ENCODE measurements at regions not wholly inside any gene's neighbourhood (a gene's known extent, or its start where the extent isn't known, plus 50 kb on each side); places are given as distances from the start of the nearest gene placed in this dataset.

DNA sequence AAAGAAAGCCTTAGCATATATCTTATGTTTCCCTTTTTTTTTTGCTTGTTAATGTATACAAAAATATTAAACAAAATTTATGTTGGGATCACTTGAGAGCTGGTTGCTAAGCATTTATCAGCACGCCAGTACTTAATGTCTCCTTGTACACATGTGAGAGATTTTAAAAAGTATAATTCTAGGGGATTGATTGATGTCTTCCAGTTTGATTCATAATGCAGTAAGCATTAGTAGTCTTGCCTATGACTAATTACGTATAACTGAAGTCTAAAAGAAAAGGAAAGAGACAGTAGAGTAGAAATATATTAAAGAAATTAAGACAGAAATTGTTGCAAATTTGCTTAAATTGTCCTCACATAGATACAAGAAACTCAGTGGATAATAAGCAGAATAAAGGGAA is 1630.4 kb upstream of the B3GALT2 start (continued):
- TF ChIP-seq FOSL1 (IDR thresholded peaks at IDR 0.05; ENCODE audit: low read depth) (no peak), ELF1 (IDR thresholded peaks at IDR 0.05; ENCODE audit: borderline replicate concordance, low read depth) (no peak)

DNA sequence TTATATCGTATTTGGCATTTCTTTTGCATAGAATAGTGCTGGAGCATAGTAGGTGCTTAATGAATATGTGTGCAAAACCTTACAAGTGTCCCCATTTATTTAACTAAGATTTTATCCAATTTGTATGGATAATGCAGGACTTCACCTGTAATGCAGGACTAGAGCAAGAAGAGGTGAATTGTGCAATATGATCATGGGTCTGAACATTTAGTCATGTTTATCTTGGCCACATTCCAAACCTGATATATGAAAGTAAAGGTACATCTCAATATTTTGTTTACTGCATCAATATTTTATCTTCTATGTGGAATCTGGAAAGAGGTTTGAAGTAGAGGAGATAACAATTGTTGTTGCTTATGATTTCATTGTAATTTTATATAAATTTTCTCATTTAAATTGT is 1626.7 kb upstream of the B3GALT2 start:
- BruUV-seq (replicated peaks), result no TSS peak
- H3K9ac ChIP-seq (ENCODE audit: low read length), result no peak overlapping the region
- no peaks in the 10 kb centered on the region for H3K9me3 ChIP-seq (ENCODE audit: control insufficient read depth in 1 of 2, insufficient read depth in 1 of 2, low read depth in 1 of 2, low read length in 2 of 2)
- H3K4me2 ChIP-seq (ENCODE audit: low read length), result no peak overlapping the region
- ChIA-PET RAD21 (ENCODE audit: low non-redundant PET in 1 of 2, low total read pairs in 2 of 2, uncharacterized antibody in 2 of 2, unreplicated experiment in 2 of 2) (no interaction called here), CTCF (no interaction called here), POLR2A (no interaction called here)
- no peak overlapping the region for H3K27ac ChIP-seq (ENCODE audit: low read depth, low read length)
- H2AFZ ChIP-seq (ENCODE audit: low read depth, low read length, poor library complexity, severe bottlenecking), result no peak overlapping the region
- no peaks in the 10 kb centered on the region for H3K4me1 ChIP-seq (ENCODE audit: control insufficient read depth in 1 of 2, insufficient read depth in 2 of 2, low read length in 2 of 2)
- no peaks in the 10 kb centered on the region for H3K36me3 ChIP-seq (ENCODE audit: control insufficient read depth in 1 of 2, insufficient read depth in 2 of 2, low read length in 2 of 2)
- H3K27me3 ChIP-seq (ENCODE audit: insufficient read depth, low read length), result no peaks in the 10 kb centered on the region
- intact Hi-C loops (cut with micrococcal nuclease), result no loop called here
- H3K79me2 ChIP-seq (ENCODE audit: insufficient read depth, low read length), result no peaks in the 10 kb centered on the region
- H3K4me3 ChIP-seq (replicated peaks in 1 of 2; ENCODE audit: low read depth in 1 of 2, low read length in 2 of 2), result no peak overlapping the region
- H3K9me2 ChIP-seq (ENCODE audit: insufficient read depth), result no peaks in the 10 kb centered on the region
- DNase-seq (ENCODE audit: low read depth, low spot score) (no peak), ATAC-seq (no peak)
- no peak for TF ChIP-seq RAD21 (IDR thresholded peaks at IDR 0.05; ENCODE audit: low read depth)
- TF ChIP-seq, protein P1, sequence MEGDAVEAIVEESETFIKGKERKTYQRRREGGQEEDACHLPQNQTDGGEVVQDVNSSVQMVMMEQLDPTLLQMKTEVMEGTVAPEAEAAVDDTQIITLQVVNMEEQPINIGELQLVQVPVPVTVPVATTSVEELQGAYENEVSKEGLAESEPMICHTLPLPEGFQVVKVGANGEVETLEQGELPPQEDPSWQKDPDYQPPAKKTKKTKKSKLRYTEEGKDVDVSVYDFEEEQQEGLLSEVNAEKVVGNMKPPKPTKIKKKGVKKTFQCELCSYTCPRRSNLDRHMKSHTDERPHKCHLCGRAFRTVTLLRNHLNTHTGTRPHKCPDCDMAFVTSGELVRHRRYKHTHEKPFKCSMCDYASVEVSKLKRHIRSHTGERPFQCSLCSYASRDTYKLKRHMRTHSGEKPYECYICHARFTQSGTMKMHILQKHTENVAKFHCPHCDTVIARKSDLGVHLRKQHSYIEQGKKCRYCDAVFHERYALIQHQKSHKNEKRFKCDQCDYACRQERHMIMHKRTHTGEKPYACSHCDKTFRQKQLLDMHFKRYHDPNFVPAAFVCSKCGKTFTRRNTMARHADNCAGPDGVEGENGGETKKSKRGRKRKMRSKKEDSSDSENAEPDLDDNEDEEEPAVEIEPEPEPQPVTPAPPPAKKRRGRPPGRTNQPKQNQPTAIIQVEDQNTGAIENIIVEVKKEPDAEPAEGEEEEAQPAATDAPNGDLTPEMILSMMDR (IDR thresholded peaks at IDR 0.05 in 2 of 3, conservative IDR thresholded peaks at IDR 0.05 in 1 of 3; ENCODE audit: borderline replicate concordance in 1 of 3, insufficient read depth in 1 of 3, low read depth in 2 of 3, low read length in 2 of 3), result no peak
- TF ChIP-seq POLR2AphosphoS5 (IDR thresholded peaks at IDR 0.05; ENCODE audit: low read depth, low read length), result no peak
- peak; percentile 37; the same call in 1 of the 2 replicates for TF ChIP-seq CEBPB (IDR thresholded peaks at IDR 0.05; ENCODE audit: low read depth)
- H4K20me1 ChIP-seq (ENCODE audit: insufficient read depth), result no peaks in the 10 kb centered on the region

DNA sequence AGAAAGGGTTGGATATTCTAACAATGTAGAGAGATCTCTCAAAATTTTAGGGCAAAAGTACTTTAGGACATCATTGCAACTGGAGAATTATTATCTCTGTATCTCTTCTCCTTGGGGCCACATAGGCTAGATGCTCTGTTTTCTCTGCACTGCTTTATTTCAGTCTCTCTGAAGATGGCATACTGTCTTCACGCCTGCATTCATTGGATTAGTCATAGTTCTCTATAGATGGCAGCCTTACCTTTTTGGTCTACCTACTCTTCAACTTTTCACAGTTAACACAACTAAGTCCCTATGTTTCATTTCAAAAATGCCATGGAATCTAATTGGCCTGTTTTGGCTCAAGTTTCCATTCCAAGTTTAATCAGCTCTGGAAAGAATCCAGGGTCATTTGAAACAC is 1623.3 kb upstream of the B3GALT2 start:
- Histone ChIP-seq H3K27ac (ENCODE audit: low read depth, low read length) (no peak overlapping the region), H3K9me2 (ENCODE audit: insufficient read depth) (no peaks in the 10 kb centered on the region), H3K27me3 (ENCODE audit: insufficient read depth, low read length) (no peaks in the 10 kb centered on the region), H4K20me1 (ENCODE audit: insufficient read depth) (no peaks in the 10 kb centered on the region), H3K79me2 (ENCODE audit: insufficient read depth, low read length) (no peaks in the 10 kb centered on the region), H3K9me3 (ENCODE audit: control insufficient read depth in 1 of 2, insufficient read depth in 1 of 2, low read depth in 1 of 2, low read length in 2 of 2) (no peaks in the 10 kb centered on the region), H3K4me1 (ENCODE audit: control insufficient read depth in 1 of 2, insufficient read depth in 2 of 2, low read length in 2 of 2) (no peaks in the 10 kb centered on the region), H3K4me2 (ENCODE audit: low read length) (no peak overlapping the region), H2AFZ (ENCODE audit: low read depth, low read length, poor library complexity, severe bottlenecking) (no peak overlapping the region), H3K36me3 (ENCODE audit: control insufficient read depth in 1 of 2, insufficient read depth in 2 of 2, low read length in 2 of 2) (no peaks in the 10 kb centered on the region), H3K4me3 (replicated peaks in 1 of 2; ENCODE audit: low read depth in 1 of 2, low read length in 2 of 2) (no peak overlapping the region), H3K9ac (ENCODE audit: low read length) (no peak overlapping the region)
- intact Hi-C loops (cut with micrococcal nuclease), result no loop called here
- DNase-seq (ENCODE audit: low read depth, low spot score), result no peak
- TF ChIP-seq YY1 (IDR thresholded peaks at IDR 0.05; ENCODE audit: extremely low read depth, insufficient replicate concordance, low read depth, low read length) (no peak), RAD21 (IDR thresholded peaks at IDR 0.05; ENCODE audit: low read depth) (peak; percentile 38), ZFX (IDR thresholded peaks at IDR 0.05) (no peak), JUND (IDR thresholded peaks at IDR 0.05) (no peak), EZH2 (IDR thresholded peaks at IDR 0.05) (no peak), CEBPB (IDR thresholded peaks at IDR 0.05; ENCODE audit: low read depth) (no peak), ELF1 (IDR thresholded peaks at IDR 0.05; ENCODE audit: borderline replicate concordance, low read depth) (no peak), EZH2phosphoT487 (IDR thresholded peaks at IDR 0.05; ENCODE audit: borderline replicate concordance) (no peak)
- TF ChIP-seq, protein P1 (IDR thresholded peaks at IDR 0.05 in 2 of 3, conservative IDR thresholded peaks at IDR 0.05 in 1 of 3; ENCODE audit: borderline replicate concordance in 1 of 3, insufficient read depth in 1 of 3, low read depth in 2 of 3, low read length in 2 of 3), result peak in 1 of 3 experiments; percentile 36; a peak in 1 of 6 replicates
- TF ChIP-seq, protein P2, sequence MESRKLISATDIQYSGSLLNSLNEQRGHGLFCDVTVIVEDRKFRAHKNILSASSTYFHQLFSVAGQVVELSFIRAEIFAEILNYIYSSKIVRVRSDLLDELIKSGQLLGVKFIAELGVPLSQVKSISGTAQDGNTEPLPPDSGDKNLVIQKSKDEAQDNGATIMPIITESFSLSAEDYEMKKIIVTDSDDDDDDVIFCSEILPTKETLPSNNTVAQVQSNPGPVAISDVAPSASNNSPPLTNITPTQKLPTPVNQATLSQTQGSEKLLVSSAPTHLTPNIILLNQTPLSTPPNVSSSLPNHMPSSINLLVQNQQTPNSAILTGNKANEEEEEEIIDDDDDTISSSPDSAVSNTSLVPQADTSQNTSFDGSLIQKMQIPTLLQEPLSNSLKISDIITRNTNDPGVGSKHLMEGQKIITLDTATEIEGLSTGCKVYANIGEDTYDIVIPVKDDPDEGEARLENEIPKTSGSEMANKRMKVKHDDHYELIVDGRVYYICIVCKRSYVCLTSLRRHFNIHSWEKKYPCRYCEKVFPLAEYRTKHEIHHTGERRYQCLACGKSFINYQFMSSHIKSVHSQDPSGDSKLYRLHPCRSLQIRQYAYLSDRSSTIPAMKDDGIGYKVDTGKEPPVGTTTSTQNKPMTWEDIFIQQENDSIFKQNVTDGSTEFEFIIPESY (IDR thresholded peaks at IDR 0.05; ENCODE audit: extremely low read depth, insufficient replicate concordance, low read length), result no peak
- BruUV-seq (replicated peaks), result no TSS peak
- ChIA-PET RAD21 (ENCODE audit: low non-redundant PET in 1 of 2, low total read pairs in 2 of 2, uncharacterized antibody in 2 of 2, unreplicated experiment in 2 of 2) (no interaction called here), POLR2A (no interaction called here), CTCF (no interaction called here)
- no peak for ATAC-seq

Measured in HCT116 (cell line).